Testis (tissue), 2 donors: ENCODE measurements at regions not wholly inside any gene's neighbourhood (a gene's known extent, or its start where the extent isn't known, plus 50 kb on each side); places are given as distances from the start of the nearest gene placed in this dataset.

Experiments used
- DNase-seq: peaks from one replicate; pipeline ENCODE4 v3.0.0-alpha.2; 2019
- H3K27ac ChIP-seq, 2 donors: fragments of 200-600 bp; sonication (generic); one replicate each; pipeline ENCODE4 v1.5.1; 2019
- H3K27me3 ChIP-seq: fragments of 200-600 bp; sonication (generic); one replicate; pipeline ENCODE4 v1.5.1; 2019
- H3K36me3 ChIP-seq: fragments of 200-600 bp; sonication (generic); one replicate; pipeline ENCODE4 v1.5.1; 2017; ENCODE audit warnings: low read depth; ENCODE audit errors: missing control alignments
- H3K4me1 ChIP-seq: fragments of 200-600 bp; sonication (generic); one replicate; pipeline ENCODE4 v1.5.1; 2019
- H3K4me3 ChIP-seq, 2 donors: fragments of 200-600 bp; sonication (generic); one replicate each; pipeline ENCODE4 v1.5.1; 2017 to 2019
- H3K9me3 ChIP-seq: fragments of 200-600 bp; sonication (generic); one replicate; pipeline ENCODE4 v1.5.1; 2017
- CTCF ChIP-seq, 3 experiments: fragments of 450-650 bp in 2 of 3; fragments of 200-600 bp in 1 of 3; sonication (generic) in 1 of 3; IDR thresholded peaks; one replicate each; pipeline ENCODE4 v1.5.1; 2016 to 2019; ENCODE audit warnings: antibody characterized with exemption in 3 of 3, mild to moderate bottlenecking in 2 of 3, moderate library complexity in 1 of 3
- POLR2A ChIP-seq: fragments of 450-650 bp; IDR thresholded peaks from one replicate; pipeline ENCODE4 v1.6.1; 2017; ENCODE audit warnings: antibody characterized with exemption, mild to moderate bottlenecking, moderate library complexity
- WGBS, 2 donors: methylation state at CpG; one replicate each; pipeline ENCODE4 v1.1.5; 2018; 5-methylcytosine and 5-hydroxymethylcytosine counted together
- intact Hi-C: fragments of 100-400 bp; cut with DNase I; formaldehyde crosslinking; loops from one replicate; pipeline ENCODE4 v1.15.1; 2023; ENCODE audit warnings: low total_unique reads

DNA sequence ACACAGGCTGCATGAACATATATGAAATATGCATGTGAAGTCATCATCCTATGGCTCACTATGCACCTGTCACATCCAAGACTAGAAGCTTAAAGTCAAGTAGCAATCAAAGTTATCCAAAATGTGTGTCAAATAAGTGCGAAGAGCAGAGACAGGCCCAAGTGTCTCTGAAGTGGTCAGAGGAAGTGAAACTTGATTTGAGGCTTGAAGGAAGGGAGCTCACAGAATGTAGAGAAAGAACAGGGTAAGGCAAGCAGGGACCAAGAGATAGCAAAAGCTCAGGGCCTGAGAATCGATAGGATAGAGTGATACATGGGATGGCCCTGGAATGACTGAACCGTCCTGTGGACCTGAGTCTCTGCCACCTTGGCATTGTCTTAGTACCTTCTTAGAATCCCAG lies 274.3 kb upstream of the TRPC7 start:
- TF ChIP-seq CTCF (IDR thresholded peaks at IDR 0.05) (no peak), POLR2A (no peak)
- H3K36me3 ChIP-seq: no peaks in the 10 kb centered on the region
- no peaks in the 10 kb centered on the region for H3K4me1 ChIP-seq
- intact Hi-C loops: no loop called here
- no peak overlapping the region for H3K27ac ChIP-seq
- no peak overlapping the region for H3K4me3 ChIP-seq
- no peaks in the 10 kb centered on the region for H3K9me3 ChIP-seq
- no peak for DNase-seq
- H3K27me3 ChIP-seq: no peaks in the 10 kb centered on the region
- 78 to 85% methylated on average over 3 of the region's 3 CpGs for WGBS, 2 donors

GRCh38 chr5:136638084-136638483 lies 272.7 kb upstream of the TRPC7 start:
- TF ChIP-seq POLR2A (no peak), CTCF (IDR thresholded peaks at IDR 0.05) (no peak)
- 100% methylated on average over 1 of the region's 1 CpG for WGBS, 2 donors
- Histone ChIP-seq H3K9me3 (no peaks in the 10 kb centered on the region), H3K4me1 (no peaks in the 10 kb centered on the region), H3K27ac (no peak overlapping the region), H3K36me3 (no peaks in the 10 kb centered on the region), H3K27me3 (no peaks in the 10 kb centered on the region), H3K4me3 (no peak overlapping the region)
- intact Hi-C loops: no loop called here
- no peak for DNase-seq

GRCh38 chr5:136636001-136636400 lies 270.7 kb upstream of the TRPC7 start:
- H3K4me1 ChIP-seq: no peaks in the 10 kb centered on the region
- H3K27ac ChIP-seq: no peak overlapping the region
- intact Hi-C loops: no loop called here
- H3K36me3 ChIP-seq: no peaks in the 10 kb centered on the region
- no peaks in the 10 kb centered on the region for H3K9me3 ChIP-seq
- 91 to 98% methylated on average over 1 of the region's 1 CpG for WGBS, 2 donors
- TF ChIP-seq POLR2A (no peak), CTCF (IDR thresholded peaks at IDR 0.05) (no peak)
- no peak overlapping the region for H3K4me3 ChIP-seq
- no peaks in the 10 kb centered on the region for H3K27me3 ChIP-seq
- no peak for DNase-seq

- no peaks in the 10 kb centered on the region for H3K9me3 ChIP-seq
- TF ChIP-seq POLR2A: no peak
- TF ChIP-seq CTCF (IDR thresholded peaks at IDR 0.05): no peak
- H3K27ac ChIP-seq: no peak overlapping the region
- H3K4me1 ChIP-seq: peaks cover 8% of the 10 kb centered on the region
- intact Hi-C loops: no loop called here
- H3K27me3 ChIP-seq: no peaks in the 10 kb centered on the region
- no peak overlapping the region for H3K4me3 ChIP-seq
- no peak for DNase-seq
- no peaks in the 10 kb centered on the region for H3K36me3 ChIP-seq
- WGBS, 2 donors: 46 to 79% methylated on average over 1 of the region's 1 CpG
These were observed 265.8 kb upstream of the TRPC7 start for GRCh38 chr5:136631186-136631585.

DNA sequence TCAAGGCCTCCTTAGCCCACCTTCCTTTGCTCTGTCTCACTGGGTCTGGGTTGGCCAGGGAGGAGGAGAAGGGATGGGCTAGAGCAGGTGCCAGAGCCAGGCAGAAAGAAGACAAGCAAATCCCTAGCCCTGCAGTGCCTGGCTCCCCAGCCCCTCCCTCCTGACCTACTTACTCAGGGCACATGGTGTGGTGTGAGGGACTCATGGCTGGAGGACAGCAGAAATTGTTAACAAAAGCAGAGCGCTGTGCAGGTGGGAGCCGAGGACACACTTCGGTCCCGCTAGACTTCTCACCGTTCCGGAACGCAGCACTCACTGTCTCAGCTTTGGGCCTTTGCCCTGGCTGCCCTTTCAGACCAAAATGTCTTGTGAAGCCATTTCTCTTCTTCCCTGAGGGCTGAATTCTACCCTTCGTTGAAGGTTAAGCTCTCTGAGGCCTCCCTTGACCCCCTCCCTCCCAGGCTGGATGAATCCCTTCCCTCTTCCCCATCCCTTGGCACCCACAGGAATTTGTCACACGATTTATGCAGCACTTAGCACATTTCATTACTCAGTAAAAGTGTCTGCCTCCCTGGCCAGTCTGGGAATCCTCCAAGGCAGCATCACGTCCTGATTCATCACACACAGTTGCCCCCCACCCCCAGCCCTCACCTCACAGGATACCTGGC lies 263.9 kb upstream of the TRPC7 start:
- intact Hi-C loops: no loop called here
- H3K27me3 ChIP-seq: no peaks in the 10 kb centered on the region
- 64 to 66% methylated on average over 10 of the region's 10 CpGs for WGBS, 2 donors
- H3K27ac ChIP-seq: no peak overlapping the region
- TF ChIP-seq CTCF (IDR thresholded peaks at IDR 0.05) (no peak), POLR2A (no peak)
- H3K4me3 ChIP-seq: no peak overlapping the region
- peak; percentile 64 for DNase-seq
- no peaks in the 10 kb centered on the region for H3K36me3 ChIP-seq
- H3K4me1 ChIP-seq: peaks cover 8% of the 10 kb centered on the region
- no peaks in the 10 kb centered on the region for H3K9me3 ChIP-seq
